ENCODE measurements at regions not wholly inside any gene's neighbourhood (a gene's known extent, or its start where the extent isn't known, plus 50 kb on each side); places are given as distances from the start of the nearest gene placed in this dataset.

DNA sequence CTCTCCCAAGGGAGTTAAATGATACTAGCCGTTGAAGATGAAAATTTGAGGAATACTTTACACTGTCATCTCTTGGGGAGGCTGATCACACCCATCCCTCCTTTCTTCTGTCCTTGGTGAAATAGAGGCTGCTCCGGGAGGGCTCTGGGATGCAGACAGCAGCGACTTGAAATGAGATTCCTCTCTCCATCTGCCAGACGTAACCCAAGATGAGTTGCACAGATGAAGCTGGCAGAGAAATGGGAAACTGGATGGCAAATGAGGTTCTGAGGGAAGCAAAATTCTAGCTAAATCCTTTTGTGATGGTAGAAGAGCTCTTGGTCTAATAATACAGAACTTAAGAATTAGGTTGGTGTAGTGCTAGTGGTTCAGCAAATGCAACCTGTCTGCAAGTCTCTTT is 201.4 kb downstream of the AASDH start:
- TF ChIP-seq CSDC2 (CRISPR knock-in tag; IDR thresholded peaks at IDR 0.05) (no peak), OSR1 (CRISPR knock-in tag; IDR thresholded peaks at IDR 0.05) (no peak), TCF4 (CRISPR knock-in tag; IDR thresholded peaks at IDR 0.05; ENCODE audit: borderline replicate concordance) (no peak), ZFP30 (CRISPR knock-in tag; IDR thresholded peaks at IDR 0.05) (no peak), ESRRG (CRISPR knock-in tag; IDR thresholded peaks at IDR 0.05) (no peak), ZNF8 (CRISPR knock-in tag; IDR thresholded peaks at IDR 0.05) (no peak)
- TF ChIP-seq, protein P1, sequence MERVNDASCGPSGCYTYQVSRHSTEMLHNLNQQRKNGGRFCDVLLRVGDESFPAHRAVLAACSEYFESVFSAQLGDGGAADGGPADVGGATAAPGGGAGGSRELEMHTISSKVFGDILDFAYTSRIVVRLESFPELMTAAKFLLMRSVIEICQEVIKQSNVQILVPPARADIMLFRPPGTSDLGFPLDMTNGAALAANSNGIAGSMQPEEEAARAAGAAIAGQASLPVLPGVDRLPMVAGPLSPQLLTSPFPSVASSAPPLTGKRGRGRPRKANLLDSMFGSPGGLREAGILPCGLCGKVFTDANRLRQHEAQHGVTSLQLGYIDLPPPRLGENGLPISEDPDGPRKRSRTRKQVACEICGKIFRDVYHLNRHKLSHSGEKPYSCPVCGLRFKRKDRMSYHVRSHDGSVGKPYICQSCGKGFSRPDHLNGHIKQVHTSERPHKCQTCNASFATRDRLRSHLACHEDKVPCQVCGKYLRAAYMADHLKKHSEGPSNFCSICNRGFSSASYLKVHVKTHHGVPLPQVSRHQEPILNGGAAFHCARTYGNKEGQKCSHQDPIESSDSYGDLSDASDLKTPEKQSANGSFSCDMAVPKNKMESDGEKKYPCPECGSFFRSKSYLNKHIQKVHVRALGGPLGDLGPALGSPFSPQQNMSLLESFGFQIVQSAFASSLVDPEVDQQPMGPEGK (CRISPR knock-in tag; IDR thresholded peaks at IDR 0.05; ENCODE audit: borderline replicate concordance) = no peak
- TF ChIP-seq, protein P2, sequence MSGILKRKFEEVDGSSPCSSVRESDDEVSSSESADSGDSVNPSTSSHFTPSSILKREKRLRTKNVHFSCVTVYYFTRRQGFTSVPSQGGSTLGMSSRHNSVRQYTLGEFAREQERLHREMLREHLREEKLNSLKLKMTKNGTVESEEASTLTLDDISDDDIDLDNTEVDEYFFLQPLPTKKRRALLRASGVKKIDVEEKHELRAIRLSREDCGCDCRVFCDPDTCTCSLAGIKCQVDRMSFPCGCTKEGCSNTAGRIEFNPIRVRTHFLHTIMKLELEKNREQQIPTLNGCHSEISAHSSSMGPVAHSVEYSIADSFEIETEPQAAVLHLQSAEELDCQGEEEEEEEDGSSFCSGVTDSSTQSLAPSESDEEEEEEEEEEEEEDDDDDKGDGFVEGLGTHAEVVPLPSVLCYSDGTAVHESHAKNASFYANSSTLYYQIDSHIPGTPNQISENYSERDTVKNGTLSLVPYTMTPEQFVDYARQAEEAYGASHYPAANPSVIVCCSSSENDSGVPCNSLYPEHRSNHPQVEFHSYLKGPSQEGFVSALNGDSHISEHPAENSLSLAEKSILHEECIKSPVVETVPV (CRISPR knock-in tag; IDR thresholded peaks at IDR 0.05) = no peak
